HEK293T (cell line): ENCODE measurements at regions not wholly inside any gene's neighbourhood (a gene's known extent, or its start where the extent isn't known, plus 50 kb on each side); places are given as distances from the start of the nearest gene placed in this dataset.

Source experiments
- ARNT ChIP-seq: fragments of 450-650 bp; IDR thresholded peaks from 2 replicates; pipeline ENCODE4 v1.6.1; 2017; ENCODE audit warnings: mild to moderate bottlenecking
- BHLHE40 ChIP-seq: fragments of 450-650 bp; IDR thresholded peaks from 2 replicates; pipeline ENCODE4 v1.6.1; 2016; ENCODE audit warnings: mild to moderate bottlenecking, moderate library complexity, borderline replicate concordance
- CTBP1 ChIP-seq: fragments of 450-650 bp; IDR thresholded peaks from 2 replicates; pipeline ENCODE4 v1.6.1; 2016; ENCODE audit warnings: borderline replicate concordance
- ELF4 ChIP-seq: fragments of 450-650 bp; IDR thresholded peaks from 2 replicates; pipeline ENCODE4 v1.6.1; 2017; ENCODE audit warnings: antibody characterized with exemption
- FOXA1 ChIP-seq: fragments of 450-650 bp; IDR thresholded peaks from 2 replicates; pipeline ENCODE4 v1.6.1; 2016; ENCODE audit warnings: mild to moderate bottlenecking
- FOXK2 ChIP-seq: fragments of 450-650 bp; IDR thresholded peaks from 2 replicates; pipeline ENCODE4 v1.6.1; 2016; ENCODE audit warnings: mild to moderate bottlenecking
- FOXM1 ChIP-seq: fragments of 450-650 bp; IDR thresholded peaks from 2 replicates; pipeline ENCODE4 v1.6.1; 2017; ENCODE audit warnings: mild to moderate bottlenecking, borderline replicate concordance
- HDGF ChIP-seq: fragments of 450-650 bp; IDR thresholded peaks from 2 replicates; pipeline ENCODE4 v1.6.1; 2017; ENCODE audit warnings: antibody characterized with exemption, borderline replicate concordance
- L3MBTL2 ChIP-seq: fragments of 450-650 bp; conservative IDR thresholded peaks from 2 replicates; pipeline ENCODE4 v1.6.1; 2016; ENCODE audit warnings: mild to moderate bottlenecking
- LEF1 ChIP-seq: fragments of 450-650 bp; IDR thresholded peaks from 2 replicates; pipeline ENCODE4 v1.6.1; 2017; ENCODE audit warnings: mild to moderate bottlenecking, borderline replicate concordance
- NFRKB ChIP-seq: fragments of 450-650 bp; IDR thresholded peaks from 2 replicates; pipeline ENCODE4 v1.6.1; 2016; ENCODE audit warnings: mild to moderate bottlenecking, moderate library complexity
- SP1 ChIP-seq: fragments of 450-650 bp; IDR thresholded peaks from 2 replicates; pipeline ENCODE4 v1.6.1; 2017
- TARDBP ChIP-seq: fragments of 450-650 bp; IDR thresholded peaks from 2 replicates; pipeline ENCODE4 v1.6.1; 2016
- TF ChIP-seq, protein P1 (sequence below): fragments of 450-650 bp; IDR thresholded peaks from 2 replicates; pipeline ENCODE4 v1.6.1; 2016

DNA sequence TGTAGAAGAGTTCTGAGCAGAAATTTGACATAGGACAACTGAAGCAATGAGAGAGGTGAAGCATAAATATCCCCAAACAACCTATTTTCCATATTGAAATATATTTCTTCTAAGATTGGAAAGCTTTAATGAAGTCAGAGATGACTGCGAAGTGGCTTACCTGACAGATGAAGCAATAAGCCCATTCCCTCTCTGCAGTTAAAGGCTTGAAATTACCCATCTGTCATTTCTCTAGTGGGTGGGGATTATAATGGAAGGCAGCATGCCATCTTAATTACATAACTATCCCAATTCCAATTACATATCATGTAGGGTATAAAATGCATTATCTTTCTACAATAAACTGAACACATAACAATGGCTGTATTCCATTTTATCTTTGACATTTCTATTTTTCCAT, 1070.5 kb downstream of the SI start:
- TF ChIP-seq TARDBP (no peak), FOXA1 (no peak), BHLHE40 (no peak), FOXM1 (no peak), SP1 (no peak), FOXK2 (no peak), NFRKB (no peak), LEF1 (no peak), ARNT (no peak), CTBP1 (no peak), L3MBTL2 (no peak), HDGF (no peak), ELF4 (no peak)
- TF ChIP-seq, protein P1, sequence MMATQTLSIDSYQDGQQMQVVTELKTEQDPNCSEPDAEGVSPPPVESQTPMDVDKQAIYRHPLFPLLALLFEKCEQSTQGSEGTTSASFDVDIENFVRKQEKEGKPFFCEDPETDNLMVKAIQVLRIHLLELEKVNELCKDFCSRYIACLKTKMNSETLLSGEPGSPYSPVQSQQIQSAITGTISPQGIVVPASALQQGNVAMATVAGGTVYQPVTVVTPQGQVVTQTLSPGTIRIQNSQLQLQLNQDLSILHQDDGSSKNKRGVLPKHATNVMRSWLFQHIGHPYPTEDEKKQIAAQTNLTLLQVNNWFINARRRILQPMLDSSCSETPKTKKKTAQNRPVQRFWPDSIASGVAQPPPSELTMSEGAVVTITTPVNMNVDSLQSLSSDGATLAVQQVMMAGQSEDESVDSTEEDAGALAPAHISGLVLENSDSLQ: no peak
